NCI-H2227 treated with DMSO at 0.1 percent for 48 hours (cell line): ENCODE measurements at regions not wholly inside any gene's neighbourhood (a gene's known extent, or its start where the extent isn't known, plus 50 kb on each side); places are given as distances from the start of the nearest gene placed in this dataset.

Experiments
- DNase-seq: peaks from one replicate; lab custom pipeline; 2025; lab: John Stamatoyannopoulos, UW

- DNase-seq = no peak
These were observed 417.0 kb upstream of the MEF2C start for GRCh38 chr5:89299998-89300397.

- no peak for DNase-seq
These were observed 414.1 kb upstream of the MEF2C start for GRCh38 chr5:89297066-89297465.

- DNase-seq = no peak
These were observed 410.8 kb upstream of the MEF2C start for GRCh38 chr5:89293810-89294209.

- DNase-seq = no peak
These were observed 409.5 kb upstream of the MEF2C start for GRCh38 chr5:89292487-89292886.

GRCh38 chr5:89289604-89290003 is 406.6 kb upstream of the MEF2C start:
- no peak for DNase-seq

- DNase-seq = no peak
These were observed 405.0 kb upstream of the MEF2C start for GRCh38 chr5:89287964-89288363.

- no peak for DNase-seq
These were observed 403.3 kb upstream of the MEF2C start for GRCh38 chr5:89286320-89286719.

GRCh38 chr5:89283728-89284493 is 400.9 kb upstream of the MEF2C start:
- DNase-seq = no peak

GRCh38 chr5:89282554-89283510 is 399.8 kb upstream of the MEF2C start:
- DNase-seq = no peak

- no peak for DNase-seq
These were observed 399.0 kb upstream of the MEF2C start for GRCh38 chr5:89281766-89282553.

- DNase-seq = no peak
These were observed 398.2 kb upstream of the MEF2C start for GRCh38 chr5:89281211-89281610.

GRCh38 chr5:89280103-89281037 is 397.4 kb upstream of the MEF2C start:
- DNase-seq = no peak

GRCh38 chr5:89279391-89280036 is 396.5 kb upstream of the MEF2C start:
- no peak for DNase-seq

- DNase-seq = no peak
These were observed 394.8 kb upstream of the MEF2C start for GRCh38 chr5:89277816-89278215.

GRCh38 chr5:89276566-89277305 is 393.8 kb upstream of the MEF2C start:
- no peak for DNase-seq

- no peak for DNase-seq
These were observed 392.3 kb upstream of the MEF2C start for GRCh38 chr5:89275066-89275855.

- no peak for DNase-seq
These were observed 390.3 kb upstream of the MEF2C start for GRCh38 chr5:89273289-89273688.

- DNase-seq = no peak
These were observed 387.9 kb upstream of the MEF2C start for GRCh38 chr5:89270901-89271300.

- no peak for DNase-seq
These were observed 386.7 kb upstream of the MEF2C start for GRCh38 chr5:89269721-89270120.
